KG1 (cell line): ENCODE measurements at regions not wholly inside any gene's neighbourhood (a gene's known extent, or its start where the extent isn't known, plus 50 kb on each side); places are given as distances from the start of the nearest gene placed in this dataset.
A peak's percentile ranks its signal among the peaks of the same experiment; 100 is the strongest.

Source experiments
- DNase-seq: peaks from one replicate; lab custom pipeline; 2025; lab: John Stamatoyannopoulos, UW

- DNase-seq: no peak
Measured at GRCh38 chr4:14100349-14100748, 472.8 kb upstream of the BOD1L1 start.

GRCh38 chr4:14110407-14110806 is 482.9 kb upstream of the BOD1L1 start:
- no peak for DNase-seq

GRCh38 chr4:14111730-14112181 is 484.2 kb upstream of the BOD1L1 start:
- DNase-seq: no peak

- DNase-seq: no peak
Measured at GRCh38 chr4:14115106-14115505, 487.6 kb upstream of the BOD1L1 start.

- DNase-seq: no peak
Measured at GRCh38 chr4:14117575-14118238, 490.2 kb upstream of the BOD1L1 start.

GRCh38 chr4:14124816-14125215 is 497.3 kb upstream of the BOD1L1 start:
- no peak for DNase-seq

GRCh38 chr4:14125375-14126129 is 498.0 kb upstream of the BOD1L1 start:
- DNase-seq: peak; percentile 9

- DNase-seq: no peak
Measured at GRCh38 chr4:14130551-14130950, 503.0 kb upstream of the BOD1L1 start.

- no peak for DNase-seq
Measured at GRCh38 chr4:14131335-14131734, 503.8 kb upstream of the BOD1L1 start.

GRCh38 chr4:14132301-14132700 is 504.8 kb upstream of the BOD1L1 start:
- no peak for DNase-seq

- DNase-seq: no peak
Measured at GRCh38 chr4:14138106-14138505, 510.6 kb upstream of the BOD1L1 start.

GRCh38 chr4:14143892-14144291 is 516.4 kb upstream of the BOD1L1 start:
- no peak for DNase-seq

- no peak for DNase-seq
Measured at GRCh38 chr4:14149176-14150053, 521.9 kb upstream of the BOD1L1 start.

GRCh38 chr4:14151101-14151500 is 523.6 kb upstream of the BOD1L1 start:
- DNase-seq: no peak

GRCh38 chr4:14152834-14153519 is 525.5 kb upstream of the BOD1L1 start:
- DNase-seq: no peak

- DNase-seq: no peak
Measured at GRCh38 chr4:14155803-14156202, 528.3 kb upstream of the BOD1L1 start.

- no peak for DNase-seq
Measured at GRCh38 chr4:14157262-14157661, 529.7 kb upstream of the BOD1L1 start.

GRCh38 chr4:14165222-14165920 is 537.8 kb upstream of the BOD1L1 start:
- no peak for DNase-seq

- no peak for DNase-seq
Measured at GRCh38 chr4:14167876-14168510, 540.5 kb upstream of the BOD1L1 start.

- peak; percentile 17 for DNase-seq
Measured at GRCh38 chr4:14168919-14169318, 541.4 kb upstream of the BOD1L1 start.

- DNase-seq: no peak
Measured at GRCh38 chr4:14169460-14169859, 541.9 kb upstream of the BOD1L1 start.
